Common myeloid progenitor, CD34-positive (primary cell): ENCODE measurements at regions not wholly inside any gene's neighbourhood (a gene's known extent, or its start where the extent isn't known, plus 50 kb on each side); places are given as distances from the start of the nearest gene placed in this dataset.
A peak's percentile ranks its signal among the peaks of the same experiment; 100 is the strongest.
"Not testable (repeated sequence)": the region's sequence is repeated elsewhere in the genome, so short reads cannot be mapped to it uniquely, and the experiment has no call there.

ENCODE experiments used
- CTCF ChIA-PET: fragments of 350-600 bp; sonication (Branson Sonifier 250); formaldehyde crosslinking; loops from one replicate; lab custom pipeline; 2021; ENCODE audit warnings: antibody characterized with exemption; lab: Charles Lee
- POLR2A ChIA-PET: fragments of 350-600 bp; sonication (Branson Sonifier 250); formaldehyde crosslinking; loops from one replicate; lab custom pipeline; 2021; ENCODE audit warnings: antibody characterized with exemption; lab: Charles Lee
- DNase-seq, 3 donors: peaks; one replicate each; pipeline versions ENCODE4 v3.0.0 to v3.0.0-alpha.2; 2013
- H3K27ac ChIP-seq, 2 experiments: 1 replicate in 1 of 2; 2 replicates in 1 of 2; pipeline ENCODE4 v1.7.0; 2013; ENCODE audit warnings: inconsistent platforms in 2 of 2, low read length in 2 of 2, mild to moderate bottlenecking in 2 of 2, low read depth in 1 of 2, moderate library complexity in 1 of 2; ENCODE audit not compliant: severe bottlenecking in 2 of 2, insufficient read depth in 1 of 2, poor library complexity in 1 of 2
- H3K27me3 ChIP-seq, 5 experiments: replicated peaks in 2 of 5; 1 replicate in 3 of 5; 2 replicates in 2 of 5; pipeline versions ENCODE4 v1.6.1 to v1.7.0; 2013; ENCODE audit warnings: low read length in 4 of 5, mild to moderate bottlenecking in 2 of 5, moderate library complexity in 2 of 5, inconsistent platforms in 1 of 5; ENCODE audit not compliant: insufficient read depth in 5 of 5, control insufficient read depth in 4 of 5
- H3K36me3 ChIP-seq, 4 experiments: 1 replicate in 2 of 4; 2 replicates in 2 of 4; pipeline versions ENCODE4 v1.6.1 to v1.7.0; 2013; ENCODE audit warnings: low read length in 3 of 4, control low read depth in 1 of 4, mild to moderate bottlenecking in 1 of 4; ENCODE audit not compliant: control insufficient read depth in 4 of 4, insufficient read depth in 4 of 4
- H3K4me1 ChIP-seq, 4 experiments: 1 replicate in 3 of 4; 2 replicates in 1 of 4; pipeline versions ENCODE4 v1.6.1 to v1.7.1; 2013; ENCODE audit warnings: low read length in 3 of 4, mild to moderate bottlenecking in 3 of 4, control low read depth in 1 of 4, inconsistent platforms in 1 of 4, moderate library complexity in 1 of 4; ENCODE audit not compliant: control insufficient read depth in 4 of 4, insufficient read depth in 4 of 4; ENCODE audit errors: control extremely low read depth in 1 of 4
- H3K4me3 ChIP-seq, 7 experiments: 1 replicate in 4 of 7; 2 replicates in 3 of 7; pipeline versions ENCODE4 v1.5.1 to v1.7.0; 2013; ENCODE audit warnings: mild to moderate bottlenecking in 7 of 7, low read length in 6 of 7, moderate library complexity in 6 of 7, inconsistent platforms in 2 of 7, low read depth in 2 of 7, control low read depth in 1 of 7; ENCODE audit not compliant: insufficient read depth in 4 of 7, control insufficient read depth in 1 of 7; ENCODE audit errors: extremely low read depth in 1 of 7
- H3K9me3 ChIP-seq, 5 experiments: 1 replicate in 4 of 5; 2 replicates in 1 of 5; pipeline versions ENCODE4 v1.6.1 to v1.7.1; 2013; ENCODE audit warnings: low read length in 4 of 5, mild to moderate bottlenecking in 2 of 5, inconsistent platforms in 1 of 5, low read depth in 1 of 5, moderate library complexity in 1 of 5; ENCODE audit not compliant: control insufficient read depth in 4 of 5, insufficient read depth in 2 of 5; ENCODE audit errors: control extremely low read depth in 1 of 5
- WGBS: methylation state at CpG from one replicate; pipeline ENCODE4 v1.1.5; 2013; ENCODE audit not compliant: insufficient coverage; 5-methylcytosine and 5-hydroxymethylcytosine counted together

DNA sequence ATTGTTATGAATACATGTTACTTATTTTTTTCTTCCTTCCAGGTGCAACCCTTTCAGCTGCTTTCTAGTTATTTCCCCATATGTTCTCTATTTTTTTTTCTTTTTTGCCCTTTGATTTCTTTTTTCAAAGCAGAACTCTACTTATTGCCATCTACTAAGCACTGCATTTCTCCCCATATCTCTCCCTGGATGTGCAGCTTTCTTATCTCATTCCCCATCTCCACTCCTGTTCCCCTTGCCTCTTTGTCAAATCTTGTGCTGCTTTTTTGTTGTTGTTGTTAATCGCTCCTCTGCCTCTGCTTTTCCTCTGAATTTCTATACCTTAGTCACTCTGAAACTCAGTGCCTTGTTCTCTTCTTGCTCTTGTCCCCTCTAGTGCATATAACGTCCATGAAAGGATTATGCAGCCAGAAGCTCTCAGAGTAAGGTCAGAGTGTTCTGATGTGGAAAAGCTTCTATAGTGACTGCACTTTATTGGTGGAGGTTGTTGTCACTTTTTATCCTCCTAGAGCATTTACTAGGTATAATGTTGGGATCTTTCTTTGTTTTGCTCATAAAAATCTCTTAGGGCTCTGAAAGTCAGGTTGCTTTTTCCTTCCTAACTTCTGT is 51.1 kb upstream of the JADE1 start:
- Histone ChIP-seq H3K4me3 (no peak overlapping the region), H3K9me3 (no peaks in the 10 kb centered on the region), H3K27me3 (no peaks in the 10 kb centered on the region), H3K36me3 (no peaks in the 10 kb centered on the region), H3K4me1 (no peaks in the 10 kb centered on the region), H3K27ac (no peak overlapping the region)
- DNase-seq, result no peak
- CTCF ChIA-PET, result interaction anchor here (1.2 kb wide), 1 partner anchor 10 kb away, joined by 3 read pairs; no protein-coding TSS in a partner anchor
- POLR2A ChIA-PET, result no interaction called here
- no CpG with 5 or more reads among the region's 2 CpGs for WGBS

DNA sequence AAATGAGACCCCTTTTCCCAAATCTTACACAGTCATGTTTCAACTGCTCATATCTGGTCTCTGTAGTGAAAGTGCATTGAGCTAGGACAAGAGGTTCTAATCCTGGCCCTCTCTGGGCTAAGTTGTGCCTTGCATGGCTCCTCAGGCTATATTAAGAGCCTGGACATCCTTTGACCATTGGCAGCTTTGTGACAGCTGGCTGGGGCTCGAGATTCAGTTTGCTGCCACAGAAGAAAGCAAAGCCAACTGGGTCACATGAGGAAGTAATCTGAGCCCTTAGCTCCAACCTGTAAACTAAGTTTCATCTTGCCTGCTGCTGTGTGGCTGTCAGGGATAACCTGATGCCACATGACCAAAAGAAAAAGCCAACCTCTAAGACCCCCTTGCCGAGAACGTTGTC is 51.8 kb upstream of the JADE1 start:
- H3K4me1 ChIP-seq, result no peaks in the 10 kb centered on the region
- no peak overlapping the region for H3K27ac ChIP-seq
- no peak overlapping the region for H3K4me3 ChIP-seq
- no peaks in the 10 kb centered on the region for H3K9me3 ChIP-seq
- no peaks in the 10 kb centered on the region for H3K27me3 ChIP-seq
- WGBS, result 38% methylated on average over 2 of the region's 3 CpGs
- ChIA-PET POLR2A (no interaction called here), CTCF (interaction anchor here (0.8 kb wide), 1 partner anchor 39 kb away, joined by 3 read pairs; no protein-coding TSS in a partner anchor)
- no peaks in the 10 kb centered on the region for H3K36me3 ChIP-seq
- no peak for DNase-seq

DNA sequence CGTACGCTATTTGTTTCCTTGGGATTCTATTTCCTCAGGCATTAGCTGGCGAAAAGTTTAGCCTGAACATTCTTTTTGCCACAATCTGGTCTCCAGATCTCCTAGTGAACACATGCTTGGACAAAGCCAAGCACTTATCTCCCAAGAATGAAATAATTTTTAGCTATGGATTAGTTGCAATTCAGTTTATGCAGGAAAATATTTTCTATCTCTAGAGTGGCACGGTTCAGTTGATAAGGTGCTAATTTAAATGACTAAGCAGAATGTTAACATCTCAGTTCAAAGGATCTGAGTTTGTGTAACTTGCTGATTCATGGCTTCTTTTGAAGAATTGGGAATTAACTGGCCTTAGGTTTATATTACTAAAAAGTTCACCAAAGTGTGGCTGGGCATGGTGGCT is 58.1 kb upstream of the JADE1 start:
- Histone ChIP-seq H3K27me3 (no peaks in the 10 kb centered on the region), H3K36me3 (no peaks in the 10 kb centered on the region), H3K4me3 (no peak overlapping the region), H3K27ac (no peak overlapping the region), H3K9me3 (no peaks in the 10 kb centered on the region), H3K4me1 (no peaks in the 10 kb centered on the region)
- ChIA-PET CTCF (no interaction called here), POLR2A (no interaction called here)
- 76% methylated on average over 4 of the region's 4 CpGs for WGBS
- DNase-seq, result peak in 1 of 3 donors; percentile 1

DNA sequence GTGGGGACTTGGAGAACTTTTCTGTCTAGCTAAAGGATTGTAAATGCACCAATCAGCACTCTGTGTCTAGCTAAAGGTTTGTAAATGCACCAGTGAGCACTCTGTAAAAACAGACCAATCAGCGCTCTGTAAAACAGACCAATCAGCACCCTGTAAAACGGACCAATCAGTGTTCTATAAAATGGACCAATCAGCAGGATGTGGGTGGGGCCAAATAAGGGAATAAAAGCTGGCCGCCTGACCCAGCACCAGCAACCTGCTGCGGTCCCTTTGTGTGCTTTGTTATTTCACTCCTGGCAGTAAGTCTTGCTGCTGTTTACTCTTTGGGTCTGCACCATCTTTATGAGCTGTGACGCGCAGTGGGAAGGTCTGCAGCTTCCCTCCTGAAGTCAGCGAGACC is 67.8 kb upstream of the JADE1 start:
- CTCF ChIA-PET, result not testable (repeated sequence)

DNA sequence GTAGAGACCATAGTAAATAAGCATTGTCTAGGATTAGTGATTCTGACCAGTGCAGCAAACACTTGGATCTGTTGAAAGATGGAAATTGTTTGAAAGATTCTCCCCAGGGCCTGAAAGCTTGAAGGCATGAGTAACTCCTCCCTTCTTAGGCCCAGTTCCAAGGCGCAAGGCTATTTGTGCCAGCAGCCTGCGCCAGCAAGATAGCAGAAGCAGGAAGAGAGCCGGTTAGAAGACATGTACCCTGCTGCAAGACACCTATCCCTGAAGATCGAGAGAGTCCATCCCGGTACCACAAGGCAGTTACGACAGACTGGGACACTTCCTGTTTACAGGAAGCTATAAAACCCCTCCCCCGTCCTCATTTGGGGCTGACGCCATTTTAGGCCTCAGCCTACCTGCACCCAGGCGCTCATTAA is 72.4 kb upstream of the JADE1 start:
- ChIA-PET CTCF (no interaction called here), POLR2A (no interaction called here)
- no peaks in the 10 kb centered on the region for H3K9me3 ChIP-seq
- peak in 1 of 3 donors; percentile 19 for DNase-seq
- H3K27me3 ChIP-seq, result no peaks in the 10 kb centered on the region
- WGBS, result 92% methylated on average over 9 of the region's 9 CpGs
- H3K36me3 ChIP-seq, result no peaks in the 10 kb centered on the region
- H3K4me1 ChIP-seq, result no peaks in the 10 kb centered on the region
- no peak overlapping the region for H3K27ac ChIP-seq
- no peak overlapping the region for H3K4me3 ChIP-seq

More for the DNA sequence above, 67.8 kb upstream of the JADE1 start:
- POLR2A ChIA-PET, H3K4me1 ChIP-seq, H3K36me3 ChIP-seq, DNase-seq, H3K9me3 ChIP-seq, H3K27ac ChIP-seq, H3K27me3 ChIP-seq, H3K4me3 ChIP-seq: not testable (repeated sequence)
- WGBS, result 100% methylated on average over 7 of the region's 7 CpGs

DNA sequence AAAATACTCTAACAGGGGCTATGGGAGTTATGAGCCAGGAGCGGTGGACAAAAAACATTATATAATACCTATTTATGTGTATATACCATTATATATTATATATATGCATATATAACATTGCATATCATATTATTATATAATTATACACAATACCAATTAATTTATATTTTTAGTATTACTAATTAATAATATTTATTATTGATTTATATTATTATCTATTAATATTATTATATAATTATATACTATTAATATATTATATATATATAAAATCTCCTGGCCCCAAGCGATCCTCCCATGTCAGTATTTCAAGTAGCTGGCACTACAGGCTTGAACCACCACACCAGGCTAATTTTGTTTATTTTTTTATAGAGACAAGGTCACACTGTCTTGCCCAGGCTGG is 73.8 kb upstream of the JADE1 start:
- ChIA-PET POLR2A (no interaction called here), CTCF (no interaction called here)
- Histone ChIP-seq H3K4me3 (no peak overlapping the region), H3K4me1 (no peaks in the 10 kb centered on the region), H3K9me3 (no peaks in the 10 kb centered on the region), H3K36me3 (no peaks in the 10 kb centered on the region), H3K27me3 (no peaks in the 10 kb centered on the region), H3K27ac (no peak overlapping the region)
- WGBS, result no CpG with 5 or more reads among the region's 2 CpGs
- no peak for DNase-seq

DNA sequence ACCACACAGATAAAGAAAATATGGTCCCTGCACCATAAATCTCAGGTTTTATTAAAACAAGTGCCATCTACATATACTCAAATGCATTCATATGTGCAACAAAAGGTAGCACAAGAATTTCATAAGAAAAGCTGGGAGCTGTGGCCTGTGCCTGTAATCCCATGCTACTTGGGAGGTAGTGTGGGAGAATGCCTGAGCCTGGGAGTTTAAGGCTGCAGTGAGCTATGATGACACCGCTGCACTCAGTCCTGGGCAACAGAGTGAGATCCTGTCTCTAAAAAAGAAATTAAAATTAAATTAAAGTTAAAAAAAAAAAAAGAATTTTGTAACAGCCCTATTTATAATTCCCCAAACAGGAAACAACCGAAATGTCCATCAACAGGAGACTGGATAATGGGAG is 81.3 kb upstream of the JADE1 start:
- CTCF ChIA-PET, result interaction anchor here (1.3 kb wide), 1 partner anchor 8 kb away, joined by 3 read pairs; no protein-coding TSS in a partner anchor
- no peak overlapping the region for H3K4me3 ChIP-seq
- no peak overlapping the region for H3K27ac ChIP-seq
- no peaks in the 10 kb centered on the region for H3K27me3 ChIP-seq
- H3K4me1 ChIP-seq, result no peaks in the 10 kb centered on the region
- WGBS, result no CpG with 5 or more reads among the region's 2 CpGs
- POLR2A ChIA-PET, result no interaction called here
- no peaks in the 10 kb centered on the region for H3K36me3 ChIP-seq
- no peak for DNase-seq
- no peaks in the 10 kb centered on the region for H3K9me3 ChIP-seq
